HEK293 (cell line): ENCODE measurements at regions not wholly inside any gene's neighbourhood (a gene's known extent, or its start where the extent isn't known, plus 50 kb on each side); places are given as distances from the start of the nearest gene placed in this dataset.

Experiments
- CTCF ChIP-seq: fragments of 450-650 bp; formaldehyde crosslinking; IDR thresholded peaks from 2 replicates; pipeline ENCODE4 v1.5.1; 2016; ENCODE audit warnings: missing biosample characterization, missing genetic modification characterization
- ZFP69B ChIP-seq: fragments of 450-650 bp; formaldehyde crosslinking; IDR thresholded peaks from 2 replicates; pipeline ENCODE4 v1.5.1; 2016; ENCODE audit warnings: missing biosample characterization, missing genetic modification characterization
- ZNF776 ChIP-seq: fragments of 450-650 bp; formaldehyde crosslinking; IDR thresholded peaks from 2 replicates; pipeline ENCODE4 v1.5.0; 2017; ENCODE audit warnings: missing biosample characterization, missing genetic modification characterization, borderline replicate concordance

- TF ChIP-seq CTCF (tag by site-specific recombination) (no peak), ZFP69B (tag by site-specific recombination) (no peak), ZNF776 (no peak)
These were observed 246.7 kb downstream of the HLX start for GRCh38 chr1:221125976-221126375.
